HG02759 (cell line): ENCODE measurements at regions not wholly inside any gene's neighbourhood (a gene's known extent, or its start where the extent isn't known, plus 50 kb on each side); places are given as distances from the start of the nearest gene placed in this dataset.

Experiments
- ATAC-seq: cut with Tn5 transposase; IDR thresholded peaks from one replicate; pipeline ENCODE4 v1.9.1; 2021; ENCODE audit warnings: mild to moderate bottlenecking, moderate library complexity; ENCODE audit not compliant: unreplicated experiment

DNA sequence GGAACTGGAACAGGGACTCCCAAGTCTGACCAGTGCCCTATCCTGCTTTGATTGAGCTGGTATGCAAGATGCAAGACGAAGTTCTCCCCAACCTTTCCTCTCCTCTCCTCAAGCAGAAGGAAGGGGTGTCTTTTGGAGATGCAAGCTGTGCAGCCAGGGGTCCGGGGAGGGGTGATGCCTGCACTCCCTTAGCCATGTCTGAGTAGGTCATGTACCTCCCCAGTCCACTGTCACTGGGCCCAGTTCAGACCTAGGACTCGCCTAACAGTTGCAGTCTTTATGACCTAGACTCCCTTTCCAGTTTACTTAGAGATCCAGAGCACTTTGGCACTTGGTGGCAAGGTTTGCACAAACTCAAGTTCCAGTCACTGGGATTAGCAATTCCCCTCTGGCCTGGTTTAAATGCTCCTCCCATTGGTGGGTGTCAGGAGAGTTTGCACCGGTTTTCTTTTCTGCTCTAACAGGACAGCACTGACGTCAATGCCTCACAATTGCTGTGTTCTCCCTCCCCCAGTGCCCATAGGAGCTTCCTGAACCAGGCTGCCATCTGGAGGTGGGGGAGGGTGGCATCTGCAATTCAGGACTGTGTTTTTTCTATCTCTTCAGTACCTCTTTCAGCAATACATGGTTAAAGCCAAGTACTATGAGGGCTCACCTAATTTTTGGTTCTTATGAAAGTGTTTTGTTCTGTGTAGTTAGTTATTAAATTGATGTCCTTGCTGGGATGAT lies 782.2 kb downstream of the ARAP2 start:
- no peak for ATAC-seq

DNA sequence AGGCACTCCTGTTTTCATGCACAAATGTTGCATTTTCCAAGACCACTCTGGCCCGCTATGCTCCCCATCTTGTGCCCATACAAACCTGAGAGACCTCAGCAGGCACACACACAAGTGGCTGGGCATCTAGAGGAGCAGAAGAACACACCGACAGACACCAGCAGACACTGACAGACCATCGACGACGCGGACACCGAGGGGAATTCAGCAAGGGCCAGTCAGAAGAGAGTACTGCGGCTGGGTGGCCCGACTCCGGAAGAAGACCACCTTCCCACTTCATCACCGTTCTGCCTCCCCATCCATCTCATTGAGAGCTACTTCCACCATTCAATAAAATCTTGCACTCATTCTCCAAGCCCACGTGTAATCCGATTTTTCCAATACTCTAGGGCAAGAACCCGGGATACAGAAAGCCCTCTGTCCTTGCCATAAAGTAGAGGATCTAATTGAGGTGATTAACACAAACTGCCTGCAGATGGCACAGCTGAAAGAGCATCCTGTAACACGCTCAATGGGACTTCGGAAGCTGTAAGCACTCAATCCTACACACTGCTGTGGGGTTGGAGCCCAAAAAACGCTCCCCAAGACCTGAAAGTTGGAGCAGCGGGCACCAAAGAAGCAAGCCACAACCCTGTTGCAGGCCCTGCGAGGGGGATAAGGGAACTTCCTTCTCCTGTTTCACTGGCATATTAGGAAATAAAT lies 780.9 kb downstream of the ARAP2 start:
- no peak for ATAC-seq

GRCh38 chr4:35464964-35465528 lies 779.3 kb downstream of the ARAP2 start:
- no peak for ATAC-seq

- ATAC-seq, result no peak
Observed at GRCh38 chr4:35491093-35491492, 753.2 kb downstream of the ARAP2 start.

DNA sequence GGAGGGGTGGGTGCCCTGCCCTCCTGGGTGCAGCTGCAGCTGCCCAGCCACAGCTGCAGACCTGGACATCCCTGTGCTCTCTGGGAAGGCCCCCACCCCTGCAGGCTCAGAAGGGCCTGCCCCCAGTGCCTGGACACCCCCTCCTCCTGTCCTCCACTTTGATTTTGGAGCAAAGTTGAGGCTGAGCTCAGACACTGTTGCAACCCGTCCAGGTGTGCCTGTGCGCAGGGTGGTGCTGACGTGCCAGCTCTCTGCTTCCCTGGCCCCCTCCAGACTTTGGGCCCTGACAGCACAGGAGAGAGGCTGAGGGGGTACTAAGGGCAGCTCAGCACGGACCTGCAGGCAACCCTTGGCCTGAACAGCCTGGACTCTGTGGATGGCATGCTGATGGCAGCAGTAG lies 750.3 kb downstream of the ARAP2 start:
- no peak for ATAC-seq

DNA sequence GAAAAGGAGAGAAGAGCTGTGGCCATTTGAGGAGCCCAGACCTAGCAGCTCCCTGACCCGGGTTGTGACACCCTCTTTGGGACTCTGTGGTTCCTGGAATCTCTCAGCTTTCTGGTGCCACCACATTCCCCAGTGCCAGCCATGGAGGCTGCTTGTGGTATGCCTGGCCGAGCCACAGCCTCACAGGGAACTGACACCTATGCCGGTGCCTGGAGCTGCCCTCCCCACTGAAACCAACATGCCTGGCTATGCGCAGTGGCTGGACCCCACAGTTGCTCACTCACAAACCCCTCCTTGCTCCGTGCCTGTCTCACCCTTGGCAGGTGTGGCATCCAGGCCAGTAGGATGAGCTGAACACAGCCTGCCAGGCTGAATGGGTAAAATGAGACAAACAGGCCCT lies 749.4 kb downstream of the ARAP2 start:
- no peak for ATAC-seq

GRCh38 chr4:35500812-35501211 lies 743.5 kb downstream of the ARAP2 start:
- ATAC-seq, result no peak

DNA sequence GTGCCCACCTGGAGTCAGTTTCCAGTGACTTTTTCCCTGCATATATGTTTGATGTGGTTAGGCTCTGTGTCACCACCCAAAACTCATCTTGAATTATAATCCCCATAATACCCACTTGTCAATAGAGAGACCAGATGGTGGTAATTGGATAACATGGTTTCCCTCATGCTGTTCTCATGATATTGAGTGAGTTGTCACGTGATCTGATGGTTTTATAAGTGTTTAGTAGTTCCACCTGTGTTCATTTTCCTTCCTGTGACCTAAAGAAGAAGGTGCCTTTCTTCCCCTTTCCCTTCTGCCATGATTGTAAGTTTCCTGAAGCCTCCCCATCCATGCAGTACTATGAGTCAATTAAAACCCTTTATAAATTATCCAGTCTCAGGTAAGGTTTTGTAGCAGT lies 740.9 kb downstream of the ARAP2 start:
- ATAC-seq, result no peak

GRCh38 chr4:35506161-35506560 lies 738.2 kb downstream of the ARAP2 start:
- no peak for ATAC-seq

DNA sequence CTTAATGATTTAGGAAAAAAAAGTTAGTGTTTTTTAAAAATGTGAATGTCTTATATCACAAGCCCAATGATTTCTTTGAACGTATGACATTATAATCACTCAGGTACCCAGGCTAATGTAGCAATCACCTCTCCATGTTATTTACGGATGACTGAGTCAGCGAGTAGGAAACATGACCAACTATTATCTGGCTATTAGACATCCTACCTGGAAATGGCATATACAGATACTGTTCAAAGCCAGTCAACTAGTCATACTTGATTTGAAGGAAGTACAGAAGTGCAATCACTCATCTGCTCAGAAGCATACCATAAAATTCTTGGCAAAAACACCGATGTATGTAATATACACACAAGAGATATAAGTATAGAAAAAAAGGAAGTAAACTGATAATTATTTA lies 732.5 kb downstream of the ARAP2 start:
- ATAC-seq, result no peak

GRCh38 chr4:35516102-35516501 lies 728.2 kb downstream of the ARAP2 start:
- no peak for ATAC-seq

DNA sequence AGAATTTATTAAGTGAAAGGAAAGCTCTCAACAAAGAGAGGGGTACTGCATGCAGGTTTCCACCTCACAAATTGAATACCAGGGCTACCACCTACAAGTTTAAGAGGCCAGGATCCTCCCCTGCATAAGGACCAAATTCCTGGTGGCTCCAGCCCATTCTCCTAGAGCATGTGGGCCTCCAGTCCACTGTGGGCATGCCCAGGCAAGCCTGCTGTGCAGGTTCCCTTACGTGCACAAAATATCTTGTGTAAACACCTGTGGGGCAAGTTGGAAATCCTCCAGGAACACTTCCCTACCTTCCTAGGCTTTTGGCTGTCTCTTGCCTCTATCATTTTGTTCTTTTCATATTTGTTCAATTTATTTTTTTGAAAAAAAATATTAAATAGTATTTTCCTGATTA lies 724.3 kb downstream of the ARAP2 start:
- ATAC-seq, result no peak

- no peak for ATAC-seq
Observed at GRCh38 chr4:35521682-35522081, 722.6 kb downstream of the ARAP2 start.

DNA sequence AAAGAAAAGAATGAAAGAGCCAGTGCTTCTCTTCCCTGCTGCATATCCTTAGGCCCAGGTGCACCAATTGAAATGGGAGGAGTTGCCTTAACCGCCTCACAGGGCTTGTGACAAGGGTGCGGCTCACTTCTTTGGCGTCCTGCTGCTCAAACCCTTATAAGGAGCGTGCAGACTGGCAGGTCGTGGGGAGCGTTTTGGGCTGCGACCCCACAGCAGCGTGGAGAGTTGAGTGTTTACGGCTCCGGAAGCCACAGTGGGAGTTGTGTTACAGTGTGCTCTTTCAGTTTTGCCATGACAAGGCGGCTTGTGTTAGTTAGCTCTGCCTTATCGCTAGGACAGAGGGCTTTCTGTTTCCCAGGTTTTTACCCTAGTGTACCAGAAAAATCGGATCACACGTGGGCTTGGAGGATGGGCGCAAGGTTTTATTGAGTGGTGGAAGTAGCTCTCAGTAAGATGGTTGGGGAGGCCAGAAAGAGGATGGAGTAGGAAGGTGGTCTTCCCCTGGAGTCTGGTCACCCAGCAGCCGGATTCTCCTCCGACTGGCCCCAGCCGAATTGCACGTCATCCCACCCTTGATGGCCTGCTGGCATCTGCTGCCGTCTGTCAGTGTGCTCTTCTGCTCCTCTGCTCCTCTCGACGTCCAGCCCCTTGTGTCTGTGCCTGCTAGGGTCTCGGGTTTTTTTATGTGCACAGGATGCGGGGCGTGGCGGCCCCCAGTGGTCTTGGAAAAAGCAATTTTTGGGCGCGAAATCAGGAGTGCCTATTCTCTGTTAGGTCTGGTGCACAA lies 718.9 kb downstream of the ARAP2 start:
- ATAC-seq, result no peak

DNA sequence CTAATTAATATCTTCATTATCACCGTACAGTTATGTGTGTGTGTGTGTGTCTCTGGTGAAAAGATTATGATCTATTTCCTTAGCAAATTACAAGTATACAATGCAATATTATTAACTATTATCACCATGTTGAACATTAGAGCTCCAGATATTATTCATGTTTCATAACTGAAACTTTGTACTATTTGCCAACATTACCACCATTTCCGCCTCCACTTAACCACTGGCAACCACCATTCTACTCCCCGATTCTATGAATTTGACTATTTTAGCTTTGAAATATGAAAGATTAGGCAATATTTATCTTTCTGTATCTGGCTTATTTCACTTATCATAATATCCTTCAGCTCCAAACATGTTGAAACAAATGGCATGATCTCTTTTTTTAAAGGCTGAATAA lies 717.9 kb downstream of the ARAP2 start:
- no peak for ATAC-seq

DNA sequence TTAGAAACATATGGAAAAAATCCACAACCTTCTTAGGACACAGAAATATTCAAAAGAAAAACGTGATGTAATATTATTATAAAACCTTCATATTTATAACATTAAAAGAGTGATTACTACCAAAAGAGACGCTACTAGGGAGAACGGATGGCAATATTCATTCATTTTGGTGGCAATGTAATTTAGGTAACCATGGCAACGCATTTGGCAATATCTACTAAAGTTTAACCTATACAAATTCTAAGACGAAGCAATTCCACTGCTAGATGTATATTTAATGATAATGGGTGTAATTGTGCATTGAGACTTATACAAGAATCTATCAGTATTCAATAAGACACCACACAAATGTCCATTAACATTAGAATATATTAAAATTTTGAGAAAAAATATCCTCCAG lies 709.4 kb downstream of the ARAP2 start:
- ATAC-seq, result no peak

- no peak for ATAC-seq
Observed at GRCh38 chr4:35538807-35539206, 705.5 kb downstream of the ARAP2 start.

DNA sequence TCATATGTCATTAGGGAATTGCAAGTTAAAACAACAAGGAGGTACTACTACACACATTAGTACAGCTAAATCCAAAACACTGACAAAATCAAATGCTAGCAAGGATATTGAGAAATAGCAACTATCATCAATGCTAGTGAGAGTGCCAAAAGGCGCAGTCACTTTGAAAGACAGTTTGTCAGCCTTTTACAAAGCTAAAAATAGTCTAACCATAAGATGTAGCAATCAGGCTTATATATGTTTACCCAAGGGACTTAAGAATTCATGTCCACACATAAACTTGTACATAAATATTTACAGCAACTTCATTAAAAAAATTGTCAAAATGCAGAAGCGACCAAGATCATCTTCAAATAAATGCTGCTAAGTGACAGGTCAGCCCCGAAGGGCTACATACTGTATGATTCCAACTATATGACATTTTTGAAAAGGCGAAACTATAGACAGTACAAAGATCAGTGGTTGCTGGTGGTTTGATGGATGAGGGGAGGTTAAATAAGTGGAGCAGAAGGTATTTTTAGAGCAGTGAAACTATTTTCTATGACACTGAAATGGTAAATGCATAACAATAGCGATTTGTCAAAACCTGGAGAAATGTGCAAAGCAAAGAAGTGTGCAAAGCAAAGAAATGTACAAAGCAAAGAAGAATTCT lies 704.8 kb downstream of the ARAP2 start:
- ATAC-seq, result no peak

GRCh38 chr4:35541146-35541887 lies 703.0 kb downstream of the ARAP2 start:
- no peak for ATAC-seq

DNA sequence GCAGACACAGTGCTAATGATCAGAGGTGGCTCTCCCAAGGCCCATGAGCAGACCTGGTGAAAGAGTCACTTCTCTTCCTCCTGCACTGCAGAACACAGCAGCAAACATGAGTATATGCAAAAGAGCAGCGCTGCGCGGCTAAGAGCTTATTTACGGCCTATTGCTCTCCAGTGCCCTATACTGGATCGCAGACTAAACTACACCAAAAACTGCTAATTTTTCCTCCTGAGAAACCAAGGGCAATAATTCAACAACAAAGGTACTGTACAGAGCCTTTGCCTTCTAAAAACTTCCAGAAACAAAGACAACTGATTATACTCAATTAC lies 702.5 kb downstream of the ARAP2 start:
- no peak for ATAC-seq

DNA sequence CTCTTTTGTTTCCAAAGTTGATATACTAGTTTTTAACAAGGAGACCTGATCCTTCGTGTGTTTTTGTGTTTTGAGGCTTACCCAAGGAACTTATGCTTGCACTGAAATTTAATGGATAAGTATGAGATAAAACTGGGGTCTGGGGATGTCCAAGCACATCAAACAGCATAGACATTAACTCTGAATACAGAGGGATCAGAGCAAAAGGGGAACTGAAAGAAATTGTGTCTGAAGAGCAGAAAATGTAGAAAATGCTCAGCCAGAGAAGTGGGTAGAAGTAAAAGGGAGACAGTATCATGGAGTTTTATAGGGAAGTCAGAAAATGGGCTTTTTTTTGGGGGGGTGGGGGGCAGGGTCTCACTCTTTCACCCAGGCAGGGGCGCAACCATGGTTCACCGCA lies 695.4 kb downstream of the ARAP2 start:
- no peak for ATAC-seq
